HL-60/S4 (cell line): ENCODE measurements at regions not wholly inside any gene's neighbourhood (a gene's known extent, or its start where the extent isn't known, plus 50 kb on each side); places are given as distances from the start of the nearest gene placed in this dataset.

ENCODE experiments used
- in situ Hi-C: fragments of 300-500 bp; cut with MboI; formaldehyde crosslinking; loops from 2 replicates; pipeline ENCODE4 v1.14.3; 2022; ENCODE audit warnings: low sequenced_read_pairs

GRCh38 chr10:3361640-3362039, 189.1 kb upstream of the PITRM1 start:
- in situ Hi-C loops, result no loop called here

- in situ Hi-C loops, result no loop called here
These were observed 185.2 kb upstream of the PITRM1 start for GRCh38 chr10:3357737-3358136.

GRCh38 chr10:3355536-3355935, 183.0 kb upstream of the PITRM1 start:
- in situ Hi-C loops, result no loop called here

GRCh38 chr10:3354174-3354900, 181.8 kb upstream of the PITRM1 start:
- in situ Hi-C loops, result no loop called here

- in situ Hi-C loops, result no loop called here
These were observed 180.7 kb upstream of the PITRM1 start for GRCh38 chr10:3353235-3353634.

- in situ Hi-C loops, result no loop called here
These were observed 178.2 kb upstream of the PITRM1 start for GRCh38 chr10:3350617-3351258.

GRCh38 chr10:3350205-3350604, 177.6 kb upstream of the PITRM1 start:
- in situ Hi-C loops, result no loop called here

GRCh38 chr10:3348564-3348963, 176.0 kb upstream of the PITRM1 start:
- in situ Hi-C loops, result no loop called here

- in situ Hi-C loops, result no loop called here
These were observed 175.0 kb upstream of the PITRM1 start for GRCh38 chr10:3347413-3348182.

- in situ Hi-C loops, result no loop called here
These were observed 174.3 kb upstream of the PITRM1 start for GRCh38 chr10:3346851-3347250.

- in situ Hi-C loops, result no loop called here
These were observed 170.2 kb upstream of the PITRM1 start for GRCh38 chr10:3342771-3343170.

GRCh38 chr10:3340127-3340730, 167.6 kb upstream of the PITRM1 start:
- in situ Hi-C loops, result no loop called here

GRCh38 chr10:3339531-3339950, 167.0 kb upstream of the PITRM1 start:
- in situ Hi-C loops, result no loop called here

GRCh38 chr10:3339121-3339520, 166.5 kb upstream of the PITRM1 start:
- in situ Hi-C loops, result no loop called here

- in situ Hi-C loops, result no loop called here
These were observed 165.2 kb upstream of the PITRM1 start for GRCh38 chr10:3337741-3338140.

- in situ Hi-C loops, result no loop called here
These were observed 164.2 kb upstream of the PITRM1 start for GRCh38 chr10:3336673-3337293.

- in situ Hi-C loops, result no loop called here
These were observed 160.8 kb upstream of the PITRM1 start for GRCh38 chr10:3333426-3333825.

GRCh38 chr10:3331690-3332230, 159.2 kb upstream of the PITRM1 start:
- in situ Hi-C loops, result no loop called here

GRCh38 chr10:3331187-3331586, 158.6 kb upstream of the PITRM1 start:
- in situ Hi-C loops, result no loop called here

- in situ Hi-C loops, result no loop called here
These were observed 158.1 kb upstream of the PITRM1 start for GRCh38 chr10:3330663-3331062.
